A549 (cell line): ENCODE measurements at regions not wholly inside any gene's neighbourhood (a gene's known extent, or its start where the extent isn't known, plus 50 kb on each side); places are given as distances from the start of the nearest gene placed in this dataset.

Experiments used
- ATAC-seq, 2 experiments: fragments of 200-7000 bp in 1 of 2; fragments of >200 bp in 1 of 2; cut with Nextera tagmentation in 1 of 2; cut with Tn5 transposase in 1 of 2; 3 replicates each; pipeline versions ENCODE4 v1.8.0 to v1.9.1; 2018 to 2020; ENCODE audit warnings: mild to moderate bottlenecking in 1 of 2, moderate library complexity in 1 of 2
- CTCF ChIA-PET: fragments of 300-600 bp; sonication (Branson Sonifier 250); formaldehyde crosslinking; extraction: SDS; loops from one replicate; lab custom pipeline; 2021; ENCODE audit warnings: antibody characterized with exemption, inconsistent platforms; lab: Yijun Ruan, JAX
- POLR2A ChIA-PET: fragments of 350-600 bp; formaldehyde crosslinking; extraction: SDS; loops from one replicate; lab custom pipeline; 2021; ENCODE audit warnings: antibody characterized with exemption, inconsistent platforms; lab: Yijun Ruan, JAX
- DNase-seq, 2 experiments: peaks; one replicate each; pipeline versions ENCODE4 v3.0.0 to v3.0.0-alpha.2; 2011 to 2016; ENCODE audit warnings: low read depth in 1 of 2, low spot score in 1 of 2
- FAIRE-seq: peaks from 2 replicates; lab custom pipeline; 2011; peaks lifted over from hg19 to GRCh38; lab: Jason Lieb, UNC
- H3K27ac ChIP-seq, 2 experiments: fragments of >200 bp; sonication (Bioruptor Twin); formaldehyde crosslinking; 3 replicates each; pipeline ENCODE4 v1.5.1; 2016 to 2017
- H3K4me1 ChIP-seq: fragments of >200 bp; sonication (Bioruptor Twin); formaldehyde crosslinking; 3 replicates; pipeline ENCODE4 v1.6.1; 2016
- H3K4me2 ChIP-seq: fragments of >200 bp; sonication (Bioruptor Twin); formaldehyde crosslinking; 3 replicates; pipeline ENCODE4 v1.6.1; 2016
- H3K4me3 ChIP-seq: fragments of >200 bp; sonication (Bioruptor Twin); formaldehyde crosslinking; 3 replicates; pipeline ENCODE4 v1.5.1; 2016
- H3K9me3 ChIP-seq: fragments of >200 bp; sonication (Bioruptor Twin); formaldehyde crosslinking; 3 replicates; pipeline ENCODE4 v1.6.1; 2016
- ATOH8 ChIP-seq: fragments of 250-450 bp; sonication (Bioruptor Pico); IDR thresholded peaks from 2 replicates; pipeline ENCODE4 v1.5.0; 2020; ENCODE audit warnings: low read depth, mild to moderate bottlenecking, moderate library complexity
- CBX2 ChIP-seq: fragments of 200-600 bp; sonication (generic); IDR thresholded peaks from 2 replicates; pipeline ENCODE4 v1.6.1; 2016; ENCODE audit warnings: low read depth, mild to moderate bottlenecking, borderline replicate concordance
- CHD2 ChIP-seq: fragments of 150-350 bp; IDR thresholded peaks from 2 replicates; pipeline ENCODE4 v1.6.1; 2014; ENCODE audit warnings: low read length; ENCODE audit not compliant: partially characterized antibody
- CHD4 ChIP-seq: fragments of 200-600 bp; sonication (generic); IDR thresholded peaks from 2 replicates; pipeline ENCODE4 v1.6.1; 2016; ENCODE audit warnings: antibody characterized with exemption, mild to moderate bottlenecking, borderline replicate concordance
- EHF ChIP-seq: fragments of 250-450 bp; sonication (Bioruptor Pico); IDR thresholded peaks from 2 replicates; pipeline ENCODE4 v1.5.0; 2020; ENCODE audit warnings: mild to moderate bottlenecking
- EHMT2 ChIP-seq: fragments of 200-600 bp; sonication (generic); IDR thresholded peaks from 2 replicates; pipeline ENCODE4 v1.6.1; 2016; ENCODE audit warnings: antibody characterized with exemption, low read depth, mild to moderate bottlenecking, moderate library complexity
- EP300 ChIP-seq, 2 experiments: fragments of >200 bp; sonication (Bioruptor Twin); formaldehyde crosslinking; IDR thresholded peaks; 2 replicates in 1 of 2; 3 replicates in 1 of 2; pipeline ENCODE4 v1.6.1; 2016 to 2017
- FOSL2 ChIP-seq, 2 experiments: fragments of 450-650 bp in 1 of 2; fragments of >200 bp in 1 of 2; sonication (Bioruptor Twin) in 1 of 2; formaldehyde crosslinking; IDR thresholded peaks; 2 replicates each; pipeline versions ENCODE4 v1.5.0 to v1.6.1; 2016 to 2020; ENCODE audit warnings: mild to moderate bottlenecking in 1 of 2, moderate library complexity in 1 of 2
- FOXS1 ChIP-seq: fragments of 250-450 bp; sonication (Bioruptor Pico); IDR thresholded peaks from 2 replicates; pipeline ENCODE4 v1.5.0; 2020; ENCODE audit warnings: mild to moderate bottlenecking, moderate library complexity
- HDAC2 ChIP-seq: fragments of 200-600 bp; sonication (generic); IDR thresholded peaks from 2 replicates; pipeline ENCODE4 v1.6.1; 2016
- HOXB13 ChIP-seq: fragments of 250-450 bp; sonication (Bioruptor Pico); IDR thresholded peaks from 2 replicates; pipeline ENCODE4 v1.5.0; 2020; ENCODE audit warnings: low read depth, mild to moderate bottlenecking, moderate library complexity
- HOXB5 ChIP-seq: fragments of 250-450 bp; sonication (Bioruptor Pico); IDR thresholded peaks from 2 replicates; pipeline ENCODE4 v1.5.0; 2020; ENCODE audit warnings: mild to moderate bottlenecking, moderate library complexity
- JUN ChIP-seq, 2 experiments: fragments of >200 bp; sonication (Bioruptor Twin); formaldehyde crosslinking; IDR thresholded peaks; 2 replicates in 1 of 2; 3 replicates in 1 of 2; pipeline ENCODE4 v1.6.1; 2016 to 2017
- KDM1A ChIP-seq: fragments of 200-600 bp; sonication (generic); IDR thresholded peaks from 2 replicates; pipeline ENCODE4 v1.6.1; 2016; ENCODE audit warnings: low read depth, mild to moderate bottlenecking
- MYC ChIP-seq: IDR thresholded peaks from 2 replicates; pipeline ENCODE4 v1.6.1; 2012; ENCODE audit warnings: mild to moderate bottlenecking, inconsistent platforms, low read length, improper control_type of control experiment, borderline replicate concordance
- POLR2AphosphoS2 ChIP-seq: conservative IDR thresholded peaks from 2 replicates; pipeline ENCODE4 v1.6.1; 2012; ENCODE audit warnings: low read length, improper control_type of control experiment, inconsistent platforms
- RAD21 ChIP-seq, 2 experiments: fragments of >200 bp in 1 of 2; sonication (Bioruptor Twin) in 1 of 2; formaldehyde crosslinking in 1 of 2; IDR thresholded peaks in 1 of 2; conservative IDR thresholded peaks in 1 of 2; 2 replicates in 1 of 2; 3 replicates in 1 of 2; pipeline ENCODE4 v1.6.1; 2012 to 2018; ENCODE audit warnings: inconsistent platforms in 1 of 2
- REST ChIP-seq: fragments of 200-600 bp; sonication (generic); IDR thresholded peaks from 2 replicates; pipeline ENCODE4 v1.6.1; 2016; ENCODE audit warnings: antibody characterized with exemption, mild to moderate bottlenecking, moderate library complexity
- RNF2 ChIP-seq: fragments of 200-600 bp; sonication (generic); IDR thresholded peaks from 2 replicates; pipeline ENCODE4 v1.6.1; 2016; ENCODE audit warnings: low read depth, mild to moderate bottlenecking, antibody characterized with exemption, moderate library complexity, borderline replicate concordance
- SMC3 ChIP-seq: fragments of >200 bp; sonication (Bioruptor Twin); formaldehyde crosslinking; IDR thresholded peaks from 3 replicates; pipeline ENCODE4 v1.6.1; 2018; ENCODE audit warnings: inconsistent platforms
- SREBF2 ChIP-seq: fragments of 450-650 bp; IDR thresholded peaks from 2 replicates; pipeline ENCODE4 v1.6.1; 2014; ENCODE audit warnings: mild to moderate bottlenecking, moderate library complexity
- TFCP2L1 ChIP-seq: fragments of 250-450 bp; sonication (Bioruptor Pico); IDR thresholded peaks from 2 replicates; pipeline ENCODE4 v1.5.0; 2021; ENCODE audit warnings: mild to moderate bottlenecking
- TP53 ChIP-seq: fragments of 250-450 bp; sonication (Bioruptor Pico); IDR thresholded peaks from 2 replicates; pipeline ENCODE4 v1.5.0; 2021; ENCODE audit warnings: mild to moderate bottlenecking, moderate library complexity
- ZC3H11A ChIP-seq: fragments of 450-650 bp; IDR thresholded peaks from 2 replicates; pipeline ENCODE4 v1.6.1; 2014; ENCODE audit warnings: antibody characterized with exemption, mild to moderate bottlenecking
- ZNF302 ChIP-seq: fragments of 250-450 bp; sonication (Bioruptor Pico); IDR thresholded peaks from 2 replicates; pipeline ENCODE4 v1.9.0; 2021; ENCODE audit warnings: inconsistent platforms, mild to moderate bottlenecking, moderate library complexity
- whole genome bisulfite sequencing: methylation state at CpG from one replicate; pipeline ENCODE4 v1.1.6; 2017; ENCODE audit errors: missing lambda C conversion rate; 5-methylcytosine and 5-hydroxymethylcytosine counted together
- TF ChIP-seq, protein P1 (sequence below): fragments of >200 bp; sonication (Bioruptor Twin); formaldehyde crosslinking; IDR thresholded peaks from 2 replicates; pipeline ENCODE4 v1.6.1; 2016
- TF ChIP-seq, protein P2 (sequence below): fragments of >200 bp; sonication (Bioruptor Twin); formaldehyde crosslinking; IDR thresholded peaks from 3 replicates; pipeline ENCODE4 v1.5.1; 2016
- TF ChIP-seq, protein P3 (sequence below): fragments of 450-650 bp; IDR thresholded peaks from 2 replicates; pipeline ENCODE4 v1.6.1; 2014; ENCODE audit warnings: antibody characterized with exemption

GRCh38 chr5:159657771-159658170, 258.5 kb upstream of the ADRA1B start:
- POLR2A ChIA-PET: no interaction called here
- WGBS: 91% methylated on average over 6 of the region's 6 CpGs
- CTCF ChIA-PET: no interaction called here

DNA sequence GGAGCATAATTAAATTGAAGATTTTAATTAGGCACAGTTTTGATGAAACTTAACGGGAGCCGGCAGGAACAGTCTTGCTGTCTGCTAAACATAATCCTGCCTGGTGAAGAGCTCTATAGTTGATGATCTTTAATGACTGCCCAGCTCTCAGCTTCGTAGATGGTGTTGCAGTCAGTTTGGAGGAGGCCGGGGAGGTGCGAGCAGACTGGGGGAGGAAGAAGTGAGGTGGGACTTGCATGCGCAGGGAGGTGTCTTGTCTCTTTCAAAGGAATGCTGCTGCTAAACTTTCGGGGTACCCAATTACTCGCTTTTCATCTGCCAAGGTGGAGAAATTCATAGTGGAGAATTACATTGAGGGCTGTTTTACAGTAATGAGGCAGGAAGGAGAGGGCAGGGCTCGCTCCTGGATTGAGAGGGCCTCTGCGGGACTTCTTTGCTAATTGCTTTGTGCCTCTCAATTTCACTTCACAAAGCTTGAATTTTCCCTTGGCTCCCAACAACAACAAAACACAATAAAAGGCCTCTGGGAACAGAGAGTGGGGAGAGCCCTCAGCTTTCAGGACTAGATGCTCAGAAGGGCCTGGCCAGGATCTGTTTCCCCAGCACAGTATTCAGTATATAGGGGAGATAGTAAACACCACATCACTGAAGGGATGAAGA, 257.9 kb upstream of the ADRA1B start:
- TF ChIP-seq HOXB5 (CRISPR knock-in tag): no peak
- no peak for TF ChIP-seq REST
- no peak for TF ChIP-seq POLR2AphosphoS2
- TF ChIP-seq SMC3: no peak
- TF ChIP-seq, protein P1, sequence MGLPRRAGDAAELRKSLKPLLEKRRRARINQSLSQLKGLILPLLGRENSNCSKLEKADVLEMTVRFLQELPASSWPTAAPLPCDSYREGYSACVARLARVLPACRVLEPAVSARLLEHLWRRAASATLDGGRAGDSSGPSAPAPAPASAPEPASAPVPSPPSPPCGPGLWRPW: no peak
- TF ChIP-seq, protein P2, sequence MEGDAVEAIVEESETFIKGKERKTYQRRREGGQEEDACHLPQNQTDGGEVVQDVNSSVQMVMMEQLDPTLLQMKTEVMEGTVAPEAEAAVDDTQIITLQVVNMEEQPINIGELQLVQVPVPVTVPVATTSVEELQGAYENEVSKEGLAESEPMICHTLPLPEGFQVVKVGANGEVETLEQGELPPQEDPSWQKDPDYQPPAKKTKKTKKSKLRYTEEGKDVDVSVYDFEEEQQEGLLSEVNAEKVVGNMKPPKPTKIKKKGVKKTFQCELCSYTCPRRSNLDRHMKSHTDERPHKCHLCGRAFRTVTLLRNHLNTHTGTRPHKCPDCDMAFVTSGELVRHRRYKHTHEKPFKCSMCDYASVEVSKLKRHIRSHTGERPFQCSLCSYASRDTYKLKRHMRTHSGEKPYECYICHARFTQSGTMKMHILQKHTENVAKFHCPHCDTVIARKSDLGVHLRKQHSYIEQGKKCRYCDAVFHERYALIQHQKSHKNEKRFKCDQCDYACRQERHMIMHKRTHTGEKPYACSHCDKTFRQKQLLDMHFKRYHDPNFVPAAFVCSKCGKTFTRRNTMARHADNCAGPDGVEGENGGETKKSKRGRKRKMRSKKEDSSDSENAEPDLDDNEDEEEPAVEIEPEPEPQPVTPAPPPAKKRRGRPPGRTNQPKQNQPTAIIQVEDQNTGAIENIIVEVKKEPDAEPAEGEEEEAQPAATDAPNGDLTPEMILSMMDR: no peak
- no peak for TF ChIP-seq RNF2
- TF ChIP-seq KDM1A: no peak
- TF ChIP-seq, protein P3, sequence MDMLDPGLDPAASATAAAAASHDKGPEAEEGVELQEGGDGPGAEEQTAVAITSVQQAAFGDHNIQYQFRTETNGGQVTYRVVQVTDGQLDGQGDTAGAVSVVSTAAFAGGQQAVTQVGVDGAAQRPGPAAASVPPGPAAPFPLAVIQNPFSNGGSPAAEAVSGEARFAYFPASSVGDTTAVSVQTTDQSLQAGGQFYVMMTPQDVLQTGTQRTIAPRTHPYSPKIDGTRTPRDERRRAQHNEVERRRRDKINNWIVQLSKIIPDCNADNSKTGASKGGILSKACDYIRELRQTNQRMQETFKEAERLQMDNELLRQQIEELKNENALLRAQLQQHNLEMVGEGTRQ: no peak
- TF ChIP-seq HOXB13: no peak
- TF ChIP-seq HDAC2: no peak
- TF ChIP-seq FOSL2 (IDR thresholded peaks at IDR 0.05): no peak
- no peak for TF ChIP-seq FOSL2 (CRISPR knock-in tag; IDR thresholded peaks at IDR 0.05)
- TF ChIP-seq SREBF2: no peak
- TF ChIP-seq CHD4: no peak
- TF ChIP-seq TP53 (CRISPR knock-in tag): no peak
- no peak for TF ChIP-seq ZC3H11A
- TF ChIP-seq ATOH8: no peak
- no peak for TF ChIP-seq EP300 (IDR thresholded peaks at IDR 0.05)
- TF ChIP-seq ZNF302 (CRISPR knock-in tag): no peak
- H3K4me2 ChIP-seq: no peak overlapping the region
- ChIA-PET POLR2A (no interaction called here), CTCF (interaction anchor here (1.7 kb wide), 1 partner anchor 9 kb away, joined by 6 read pairs; no protein-coding TSS in a partner anchor)
- FAIRE-seq (no peak), ATAC-seq (no peak), DNase-seq (no peak)
- no peak overlapping the region for H3K4me3 ChIP-seq
- 90% methylated on average over 10 of the region's 10 CpGs for WGBS
- H3K27ac ChIP-seq: no peak overlapping the region
- H3K4me1 ChIP-seq: peaks cover 13% of the 10 kb centered on the region; the same call in 2 of the 3 replicates
- H3K9me3 ChIP-seq: no peaks in the 10 kb centered on the region

More at GRCh38 chr5:159657771-159658170, 258.5 kb upstream of the ADRA1B start:
- FAIRE-seq (no peak), DNase-seq (no peak), ATAC-seq (no peak)
- Histone ChIP-seq H3K4me1 (peaks cover 13% of the 10 kb centered on the region; the same call in 2 of the 3 replicates), H3K4me2 (no peak overlapping the region), H3K27ac (no peak overlapping the region), H3K9me3 (no peaks in the 10 kb centered on the region), H3K4me3 (no peak overlapping the region)
- TF ChIP-seq MYC: no peak
- no peak for TF ChIP-seq EHMT2
- no peak for TF ChIP-seq EHF
- TF ChIP-seq TFCP2L1 (CRISPR knock-in tag): no peak
- TF ChIP-seq JUN (IDR thresholded peaks at IDR 0.05): no peak
- TF ChIP-seq POLR2AphosphoS2: no peak
- no peak for TF ChIP-seq CHD2
- no peak for TF ChIP-seq RAD21 (conservative IDR thresholded peaks at IDR 0.05 in 1 of 2, IDR thresholded peaks at IDR 0.05 in 1 of 2)
- no peak for TF ChIP-seq FOXS1 (CRISPR knock-in tag)
- TF ChIP-seq EP300 (IDR thresholded peaks at IDR 0.05): no peak
- TF ChIP-seq CBX2: no peak
- TF ChIP-seq, protein P1: no peak
- no peak for TF ChIP-seq ATOH8
